ENCODE measurements at regions not wholly inside any gene's neighbourhood (a gene's known extent, or its start where the extent isn't known, plus 50 kb on each side); places are given as distances from the start of the nearest gene placed in this dataset.

GRCh38 chr11:129285402-129285786 lies 90.3 kb upstream of the BARX2 start:
- TF ChIP-seq CTCF (IDR thresholded peaks at IDR 0.05; ENCODE audit: insufficient read depth, low read depth, low read length, missing control alignments) = no peak
- no peak for DNase-seq (ENCODE audit: low read depth)
- H3K4me3 ChIP-seq (ENCODE audit: low read length) = no peak overlapping the region

- TF ChIP-seq CTCF (IDR thresholded peaks at IDR 0.05; ENCODE audit: insufficient read depth, low read depth, low read length, missing control alignments) = no peak
- no peak overlapping the region for H3K4me3 ChIP-seq (ENCODE audit: low read length)
- DNase-seq (ENCODE audit: low read depth) = peak; percentile 85
These were observed 91.0 kb upstream of the ARHGAP32 start for GRCh38 chr11:129283141-129283540.

- no peak for DNase-seq (ENCODE audit: low read depth)
- H3K4me3 ChIP-seq (ENCODE audit: low read length) = no peak overlapping the region
- TF ChIP-seq CTCF (IDR thresholded peaks at IDR 0.05; ENCODE audit: insufficient read depth, low read depth, low read length, missing control alignments) = no peak
These were observed 90.5 kb upstream of the ARHGAP32 start for GRCh38 chr11:129282634-129283033.

- no peak overlapping the region for H3K4me3 ChIP-seq (ENCODE audit: low read length)
- no peak for DNase-seq (ENCODE audit: low read depth)
- no peak for TF ChIP-seq CTCF (IDR thresholded peaks at IDR 0.05; ENCODE audit: insufficient read depth, low read depth, low read length, missing control alignments)
These were observed 89.6 kb upstream of the ARHGAP32 start for GRCh38 chr11:129281471-129282415.

GRCh38 chr11:129280027-129280811 lies 88.1 kb upstream of the ARHGAP32 start:
- peak; percentile 22 for DNase-seq (ENCODE audit: low read depth)
- peak overlapping the region; percentile 62 for H3K4me3 ChIP-seq (ENCODE audit: low read length)
- no peak for TF ChIP-seq CTCF (IDR thresholded peaks at IDR 0.05; ENCODE audit: insufficient read depth, low read depth, low read length, missing control alignments)

- no peak for TF ChIP-seq CTCF (IDR thresholded peaks at IDR 0.05; ENCODE audit: insufficient read depth, low read depth, low read length, missing control alignments)
- peak overlapping the region; percentile 62 for H3K4me3 ChIP-seq (ENCODE audit: low read length)
These were observed 87.4 kb upstream of the ARHGAP32 start for GRCh38 chr11:129279326-129280026.

More at GRCh38 chr11:129279326-129280026, 87.4 kb upstream of the ARHGAP32 start:
- peak; percentile 80 for DNase-seq (ENCODE audit: low read depth)
